Activated CD8-positive, alpha-beta T cell treated with anti-CD3 and anti-CD28 coated beads for 36 hours (primary cell): ENCODE measurements at regions not wholly inside any gene's neighbourhood (a gene's known extent, or its start where the extent isn't known, plus 50 kb on each side); places are given as distances from the start of the nearest gene placed in this dataset.

Experiments
- ATAC-seq: fragments of 200-7000 bp; cut with Tn5 transposase; one replicate; pipeline ENCODE4 v1.10.0; 2021; ENCODE audit warnings: mild to moderate bottlenecking, moderate library complexity
- CTCF ChIA-PET: fragments of 350-600 bp; sonication (Branson Sonifier 250); formaldehyde crosslinking; loops from one replicate; lab custom pipeline; 2021; ENCODE audit warnings: antibody characterized with exemption; lab: Charles Lee
- POLR2A ChIA-PET: fragments of 350-600 bp; sonication (Branson Sonifier 250); formaldehyde crosslinking; loops from one replicate; lab custom pipeline; 2021; ENCODE audit warnings: antibody characterized with exemption; lab: Charles Lee
- DNase-seq: peaks from one replicate; pipeline ENCODE4 v3.0.0-alpha.2; 2020
- H3K27ac Mint-ChIP-seq: one replicate; pipeline ENCODE4 v1.8.0; 2021; ENCODE audit warnings: mild to moderate bottlenecking, mixed read lengths
- H3K27me3 Mint-ChIP-seq: one replicate; pipeline ENCODE4 v1.8.0; 2021; ENCODE audit warnings: mixed read lengths
- H3K36me3 Mint-ChIP-seq: one replicate; pipeline ENCODE4 v1.8.0; 2021; ENCODE audit warnings: low read depth, mixed read lengths
- H3K4me1 Mint-ChIP-seq: one replicate; pipeline ENCODE4 v1.8.0; 2021; ENCODE audit warnings: low read depth, mixed read lengths
- H3K4me3 Mint-ChIP-seq: one replicate; pipeline ENCODE4 v1.8.0; 2021; ENCODE audit warnings: mild to moderate bottlenecking, moderate library complexity, mixed read lengths
- H3K9me3 Mint-ChIP-seq: one replicate; pipeline ENCODE4 v1.8.0; 2021; ENCODE audit warnings: mixed read lengths
- intact Hi-C: fragments of 100-400 bp; cut with micrococcal nuclease; formaldehyde crosslinking; loops from one replicate; pipeline ENCODE4 v1.10.0; 2022
- TF ChIP-seq, protein P1 (sequence below): fragments of 200-600 bp; IDR thresholded peaks from one replicate; pipeline ENCODE4 v1.8.0; 2022; ENCODE audit warnings: antibody characterized with exemption, mild to moderate bottlenecking

DNA sequence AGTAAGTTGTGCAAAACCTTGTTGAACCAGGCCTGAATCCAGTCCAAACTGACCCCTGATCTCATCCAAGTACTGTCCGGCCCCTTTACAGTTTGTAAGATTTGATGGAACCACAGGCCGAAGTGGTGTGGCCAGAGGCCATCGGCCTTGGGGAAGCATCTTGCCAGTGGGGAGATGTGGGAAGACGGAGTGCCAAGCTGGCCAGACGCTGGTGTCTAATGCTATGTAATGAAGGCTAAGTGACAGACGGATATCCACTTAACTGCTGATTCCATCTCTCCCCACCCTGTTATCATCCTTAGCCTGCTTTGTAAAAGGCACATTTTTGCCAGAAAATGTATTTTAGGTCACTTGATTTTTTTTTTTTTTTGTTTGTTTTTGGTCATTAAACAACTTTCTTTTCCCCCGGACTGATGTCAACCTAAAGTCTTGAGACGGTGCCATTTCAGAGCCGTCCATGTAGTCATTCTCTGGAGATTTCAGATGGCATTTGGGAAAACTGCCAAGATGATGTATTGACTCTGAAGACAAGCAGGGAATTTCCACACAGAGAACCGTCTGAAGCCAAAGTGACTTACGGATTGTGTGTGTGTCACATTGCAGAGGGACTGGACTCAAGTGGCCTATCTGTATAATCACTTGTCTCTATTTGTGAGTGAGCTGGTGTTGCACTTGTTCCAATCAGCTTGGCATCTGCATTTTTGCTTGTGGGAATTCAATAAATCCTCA, 86.5 kb upstream of the MANSC4 start:
- no peak overlapping the region for H3K27ac Mint-ChIP-seq
- CTCF ChIA-PET: no interaction called here

DNA sequence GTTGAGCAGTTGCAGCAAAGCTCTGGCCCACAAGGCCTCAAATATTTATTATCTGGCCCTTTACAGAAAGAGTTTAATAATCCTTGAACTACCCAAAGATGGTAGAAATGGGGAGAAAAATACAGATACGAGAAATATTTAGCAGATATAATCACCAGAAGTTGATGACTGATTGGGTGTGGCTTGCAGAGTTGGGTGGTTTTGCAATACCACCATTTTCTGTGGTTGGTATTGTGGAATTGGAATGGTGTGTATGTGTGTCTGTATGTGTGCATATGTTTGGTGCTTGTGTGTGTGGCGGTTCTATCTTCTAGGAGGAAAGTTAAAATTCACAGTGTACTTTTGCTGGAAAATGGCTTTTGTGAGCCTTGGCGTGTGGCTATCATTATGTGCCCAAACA, 85.4 kb upstream of the MANSC4 start:
- H3K4me1 Mint-ChIP-seq: peaks cover 4% of the 10 kb centered on the region
- ChIA-PET POLR2A (no interaction called here), CTCF (no interaction called here)
- H3K9me3 Mint-ChIP-seq: no peaks in the 10 kb centered on the region
- H3K27ac Mint-ChIP-seq: no peak overlapping the region
- H3K27me3 Mint-ChIP-seq: peaks cover 2% of the 10 kb centered on the region
- intact Hi-C loops: no loop called here
- H3K4me3 Mint-ChIP-seq: no peak overlapping the region
- ATAC-seq: no peak
- DNase-seq: no peak
- TF ChIP-seq, protein P1, sequence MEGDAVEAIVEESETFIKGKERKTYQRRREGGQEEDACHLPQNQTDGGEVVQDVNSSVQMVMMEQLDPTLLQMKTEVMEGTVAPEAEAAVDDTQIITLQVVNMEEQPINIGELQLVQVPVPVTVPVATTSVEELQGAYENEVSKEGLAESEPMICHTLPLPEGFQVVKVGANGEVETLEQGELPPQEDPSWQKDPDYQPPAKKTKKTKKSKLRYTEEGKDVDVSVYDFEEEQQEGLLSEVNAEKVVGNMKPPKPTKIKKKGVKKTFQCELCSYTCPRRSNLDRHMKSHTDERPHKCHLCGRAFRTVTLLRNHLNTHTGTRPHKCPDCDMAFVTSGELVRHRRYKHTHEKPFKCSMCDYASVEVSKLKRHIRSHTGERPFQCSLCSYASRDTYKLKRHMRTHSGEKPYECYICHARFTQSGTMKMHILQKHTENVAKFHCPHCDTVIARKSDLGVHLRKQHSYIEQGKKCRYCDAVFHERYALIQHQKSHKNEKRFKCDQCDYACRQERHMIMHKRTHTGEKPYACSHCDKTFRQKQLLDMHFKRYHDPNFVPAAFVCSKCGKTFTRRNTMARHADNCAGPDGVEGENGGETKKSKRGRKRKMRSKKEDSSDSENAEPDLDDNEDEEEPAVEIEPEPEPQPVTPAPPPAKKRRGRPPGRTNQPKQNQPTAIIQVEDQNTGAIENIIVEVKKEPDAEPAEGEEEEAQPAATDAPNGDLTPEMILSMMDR: no peak
- no peaks in the 10 kb centered on the region for H3K36me3 Mint-ChIP-seq

More for the DNA sequence above, 86.5 kb upstream of the MANSC4 start:
- TF ChIP-seq, protein P1: no peak
- Mint-ChIP-seq H3K9me3 (no peaks in the 10 kb centered on the region), H3K36me3 (no peaks in the 10 kb centered on the region), H3K27me3 (no peaks in the 10 kb centered on the region), H3K4me1 (peaks cover 10% of the 10 kb centered on the region), H3K4me3 (no peak overlapping the region)
- DNase-seq (no peak), ATAC-seq (no peak)
- intact Hi-C loops: no loop called here
- POLR2A ChIA-PET: no interaction called here

DNA sequence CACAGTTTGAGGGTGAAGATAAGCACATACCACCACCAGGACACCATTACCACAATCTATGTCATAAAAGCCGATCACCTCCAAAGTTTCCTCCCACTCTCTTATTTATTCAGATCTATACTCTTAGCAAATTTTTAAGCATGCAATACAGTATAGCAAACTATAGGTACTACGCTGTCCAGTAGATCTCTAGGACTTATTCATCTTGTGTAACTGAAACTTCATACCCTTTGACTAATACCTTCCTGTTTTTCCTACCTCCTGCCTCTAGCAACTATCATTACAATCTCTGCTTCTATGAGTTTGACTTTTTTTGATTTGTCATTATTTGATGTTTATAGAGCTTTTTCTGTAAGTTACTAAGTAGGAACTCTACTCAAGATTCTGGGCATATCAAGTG, 84.5 kb upstream of the MANSC4 start:
- H3K4me3 Mint-ChIP-seq: no peak overlapping the region
- peak; percentile 86 for ATAC-seq
- H3K36me3 Mint-ChIP-seq: no peaks in the 10 kb centered on the region
- DNase-seq: no peak
- peaks cover 4% of the 10 kb centered on the region for H3K4me1 Mint-ChIP-seq
- peaks cover 2% of the 10 kb centered on the region for H3K27me3 Mint-ChIP-seq
- TF ChIP-seq, protein P1: no peak
- ChIA-PET CTCF (no interaction called here), POLR2A (interaction anchor here (1.0 kb wide), 1 partner anchor 85 kb away, joined by 3 read pairs; the partner anchor contains the start of genes KLHL42 and MANSC4)
- H3K27ac Mint-ChIP-seq: no peak overlapping the region
- intact Hi-C loops: no loop called here
- H3K9me3 Mint-ChIP-seq: no peaks in the 10 kb centered on the region

DNA sequence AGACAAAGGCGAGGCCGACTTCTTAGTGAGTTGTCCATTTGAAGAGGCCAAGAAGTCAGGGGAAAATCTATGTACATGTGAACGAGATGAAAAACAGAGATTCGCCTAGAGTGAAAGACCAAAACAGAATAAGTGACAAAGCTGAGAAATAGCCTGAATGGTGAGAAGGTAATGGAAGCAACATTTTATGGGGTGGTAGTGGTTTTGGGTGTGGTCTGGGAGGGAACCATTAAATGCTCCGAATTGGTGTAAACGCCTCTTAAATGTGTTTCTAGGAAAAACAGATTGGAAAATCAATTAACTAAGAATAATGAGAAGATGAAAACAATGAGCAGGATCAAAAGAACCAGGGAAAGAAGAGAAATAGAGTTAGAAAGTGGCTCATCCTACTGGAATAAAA, 83.8 kb upstream of the MANSC4 start:
- ChIA-PET POLR2A (interaction anchor here (1.0 kb wide), 1 partner anchor 84 kb away, joined by 3 read pairs; the partner anchor contains the start of genes KLHL42 and MANSC4), CTCF (no interaction called here)
- ATAC-seq (no peak), DNase-seq (no peak)
- H3K27ac Mint-ChIP-seq: no peak overlapping the region
- no peaks in the 10 kb centered on the region for H3K36me3 Mint-ChIP-seq
- peaks cover 4% of the 10 kb centered on the region for H3K4me1 Mint-ChIP-seq
- no peaks in the 10 kb centered on the region for H3K9me3 Mint-ChIP-seq
- no peak overlapping the region for H3K4me3 Mint-ChIP-seq
- TF ChIP-seq, protein P1: no peak
- peaks cover 6% of the 10 kb centered on the region for H3K27me3 Mint-ChIP-seq
- intact Hi-C loops: no loop called here

DNA sequence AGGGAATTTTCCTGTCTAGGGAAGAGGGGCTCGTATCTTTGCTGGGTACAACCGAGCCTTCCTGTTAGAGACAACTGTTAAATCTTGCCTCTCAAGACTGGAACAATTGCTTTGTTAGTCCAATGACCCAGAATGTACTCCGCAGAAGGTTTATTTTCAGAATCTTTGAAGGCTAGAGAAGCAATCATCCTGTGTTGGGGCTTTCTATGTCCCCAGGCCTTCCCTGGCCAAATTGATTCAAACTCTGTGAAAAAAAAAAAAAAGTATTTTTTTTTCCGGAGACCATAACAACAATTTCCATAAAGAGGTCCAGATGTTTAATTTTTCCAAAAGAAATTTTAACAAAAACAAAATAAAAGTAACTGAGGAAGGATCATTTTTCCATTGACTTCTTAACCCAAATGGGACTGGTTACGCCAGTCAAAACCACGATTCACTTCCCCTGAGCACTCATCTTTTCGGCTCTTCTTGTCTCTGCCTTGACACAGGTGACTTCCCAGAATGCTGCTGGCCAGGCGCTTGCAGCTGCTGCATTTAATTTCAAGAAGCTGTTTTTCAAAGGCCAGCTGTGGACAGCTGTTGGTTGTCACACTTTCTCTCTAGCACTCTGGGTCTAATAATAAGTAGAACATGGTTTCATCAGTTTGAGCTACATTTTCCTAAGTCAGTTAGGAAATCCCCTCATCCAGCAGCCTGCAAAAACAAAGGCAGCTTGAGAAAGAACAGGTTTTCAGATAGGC, 81.6 kb upstream of the MANSC4 start:
- Mint-ChIP-seq H3K27ac (no peak overlapping the region), H3K9me3 (no peaks in the 10 kb centered on the region), H3K36me3 (no peaks in the 10 kb centered on the region), H3K27me3 (peaks cover 12% of the 10 kb centered on the region), H3K4me1 (peaks cover 4% of the 10 kb centered on the region), H3K4me3 (no peak overlapping the region)
- CTCF ChIA-PET: interaction anchor here (0.8 to 1.0 kb wide), 3 partner anchors 11 to 40 kb away, joined by 3 read pairs; no protein-coding TSS in a partner anchor
- POLR2A ChIA-PET: no interaction called here
- intact Hi-C loops: no loop called here
- TF ChIP-seq, protein P1: no peak
- DNase-seq (peak; percentile 8), ATAC-seq (no peak)
